Left lobe of liver (tissue), 2 donors: ENCODE measurements at regions not wholly inside any gene's neighbourhood (a gene's known extent, or its start where the extent isn't known, plus 50 kb on each side); places are given as distances from the start of the nearest gene placed in this dataset.
"Not testable (repeated sequence)": the region's sequence is repeated elsewhere in the genome, so short reads cannot be mapped to it uniquely, and the experiment has no call there.

Experiments used
- ATAC-seq: fragments of 200-7000 bp; cut with Tn5 transposase; one replicate; pipeline ENCODE4 v1.9.1; 2020; ENCODE audit warnings: mild to moderate bottlenecking, moderate library complexity
- DNase-seq: peaks from one replicate; pipeline ENCODE4 v3.0.0-alpha.2; 2020; ENCODE audit warnings: low spot score
- donor health status: DM: no; HTN: no; CAD: no; lungs with moderate emphysema.
- donor health status: DM: no; HTN: yes; CAD: no.

GRCh38 chr10:108632144-108632543 lies 1291.2 kb downstream of the XPNPEP1 start:
- DNase-seq (no peak), ATAC-seq (no peak)

GRCh38 chr10:108631332-108631731 lies 1292.0 kb downstream of the XPNPEP1 start:
- no peak for ATAC-seq
- no peak for DNase-seq

GRCh38 chr10:108629834-108630233 lies 1293.5 kb downstream of the XPNPEP1 start:
- peak; percentile 99 for ATAC-seq
- DNase-seq, result peak; percentile 43

- no peak for DNase-seq
- ATAC-seq, result no peak
Observed at GRCh38 chr10:108624052-108624451, 1299.3 kb downstream of the XPNPEP1 start.

GRCh38 chr10:108620821-108621534 lies 1302.3 kb downstream of the XPNPEP1 start:
- DNase-seq (no peak), ATAC-seq (no peak)

- ATAC-seq, result no peak
- no peak for DNase-seq
Observed at GRCh38 chr10:108616559-108617285, 1306.6 kb downstream of the XPNPEP1 start.

- ATAC-seq (no peak), DNase-seq (no peak)
Observed at GRCh38 chr10:108615576-108616320, 1307.6 kb downstream of the XPNPEP1 start.

- no peak for DNase-seq
Observed at GRCh38 chr10:108612485-108612884, 1310.8 kb downstream of the XPNPEP1 start.

GRCh38 chr10:108608860-108609259 lies 1314.5 kb downstream of the XPNPEP1 start:
- DNase-seq (no peak), ATAC-seq (no peak)

More at GRCh38 chr10:108612485-108612884, 1310.8 kb downstream of the XPNPEP1 start:
- no peak for ATAC-seq

- no peak for ATAC-seq
Observed at GRCh38 chr10:108601851-108602250, 1321.5 kb downstream of the XPNPEP1 start.

GRCh38 chr10:108600511-108600910 lies 1322.8 kb downstream of the XPNPEP1 start:
- not testable (repeated sequence) for ATAC-seq

More at GRCh38 chr10:108601851-108602250, 1321.5 kb downstream of the XPNPEP1 start:
- no peak for DNase-seq

GRCh38 chr10:108599317-108599716 lies 1324.0 kb downstream of the XPNPEP1 start:
- peak; percentile 51 for ATAC-seq
- not testable (repeated sequence) for DNase-seq

More at GRCh38 chr10:108600511-108600910, 1322.8 kb downstream of the XPNPEP1 start:
- not testable (repeated sequence) for DNase-seq

GRCh38 chr10:108598831-108599230 lies 1324.5 kb downstream of the XPNPEP1 start:
- DNase-seq (no peak), ATAC-seq (peak; percentile 77)

GRCh38 chr10:108598320-108598695 lies 1325.0 kb downstream of the XPNPEP1 start:
- DNase-seq (no peak), ATAC-seq (peak; percentile 21)

- ATAC-seq, result no peak
- no peak for DNase-seq
Observed at GRCh38 chr10:108597657-108598319, 1325.5 kb downstream of the XPNPEP1 start.

- DNase-seq (no peak), ATAC-seq (no peak)
Observed at GRCh38 chr10:108597031-108597430, 1326.3 kb downstream of the XPNPEP1 start.

GRCh38 chr10:108592956-108593355 lies 1330.4 kb downstream of the XPNPEP1 start:
- ATAC-seq (no peak), DNase-seq (no peak)

GRCh38 chr10:108591417-108591816 lies 1331.9 kb downstream of the XPNPEP1 start:
- DNase-seq (no peak), ATAC-seq (no peak)

GRCh38 chr10:108586424-108586823 lies 1336.9 kb downstream of the XPNPEP1 start:
- DNase-seq (no peak), ATAC-seq (no peak)

GRCh38 chr10:108583877-108584276 lies 1339.4 kb downstream of the XPNPEP1 start:
- ATAC-seq (peak; percentile 71), DNase-seq (peak; percentile 52)

- ATAC-seq (peak; percentile 48), DNase-seq (no peak)
Observed at GRCh38 chr10:108582888-108583287, 1340.4 kb downstream of the XPNPEP1 start.
